ENCODE measurements at regions not wholly inside any gene's neighbourhood (a gene's known extent, or its start where the extent isn't known, plus 50 kb on each side); places are given as distances from the start of the nearest gene placed in this dataset.

- no peaks in the 10 kb centered on the region for H3K9me3 ChIP-seq
- H3K27me3 ChIP-seq = no peaks in the 10 kb centered on the region
- no peak overlapping the region for H3K27ac ChIP-seq
- H3K4me1 ChIP-seq = no peaks in the 10 kb centered on the region
- no peak overlapping the region for H3K4me3 ChIP-seq
- no peaks in the 10 kb centered on the region for H3K36me3 ChIP-seq
- TF ChIP-seq CTCF (IDR thresholded peaks at IDR 0.05) = no peak
- no peak for DNase-seq (ENCODE audit: low spot score)
Observed at GRCh38 chr17:22460461-22461063, 768.2 kb downstream of the KCNJ18 start.

- H3K4me1 ChIP-seq = no peaks in the 10 kb centered on the region
- TF ChIP-seq CTCF (IDR thresholded peaks at IDR 0.05) = no peak
- no peak for DNase-seq (ENCODE audit: low spot score)
- H3K4me3 ChIP-seq = no peak overlapping the region
- H3K27me3 ChIP-seq = no peaks in the 10 kb centered on the region
- no peak overlapping the region for H3K27ac ChIP-seq
- H3K9me3 ChIP-seq = no peaks in the 10 kb centered on the region
- no peaks in the 10 kb centered on the region for H3K36me3 ChIP-seq
Observed at GRCh38 chr17:22461460-22462145, 769.3 kb downstream of the KCNJ18 start.

- H3K9me3 ChIP-seq = no peaks in the 10 kb centered on the region
- H3K27me3 ChIP-seq = no peaks in the 10 kb centered on the region
- no peaks in the 10 kb centered on the region for H3K4me1 ChIP-seq
- TF ChIP-seq CTCF (IDR thresholded peaks at IDR 0.05) = no peak
- H3K27ac ChIP-seq = no peak overlapping the region
- H3K4me3 ChIP-seq = no peak overlapping the region
- DNase-seq (ENCODE audit: low spot score) = no peak
- no peaks in the 10 kb centered on the region for H3K36me3 ChIP-seq
Observed at GRCh38 chr17:22462461-22462860, 770.1 kb downstream of the KCNJ18 start.

GRCh38 chr17:22463110-22463850 lies 771.0 kb downstream of the KCNJ18 start:
- Histone ChIP-seq H3K4me3 (no peak overlapping the region), H3K27ac (no peak overlapping the region), H3K36me3 (no peaks in the 10 kb centered on the region), H3K27me3 (no peaks in the 10 kb centered on the region), H3K4me1 (no peaks in the 10 kb centered on the region), H3K9me3 (no peaks in the 10 kb centered on the region)
- no peak for TF ChIP-seq CTCF (IDR thresholded peaks at IDR 0.05)
- DNase-seq (ENCODE audit: low spot score) = no peak

GRCh38 chr17:22464041-22464440 lies 771.7 kb downstream of the KCNJ18 start:
- no peak for TF ChIP-seq CTCF (IDR thresholded peaks at IDR 0.05)
- no peaks in the 10 kb centered on the region for H3K27me3 ChIP-seq
- H3K36me3 ChIP-seq = no peaks in the 10 kb centered on the region
- no peaks in the 10 kb centered on the region for H3K4me1 ChIP-seq
- no peak overlapping the region for H3K27ac ChIP-seq
- H3K9me3 ChIP-seq = no peaks in the 10 kb centered on the region
- H3K4me3 ChIP-seq = no peak overlapping the region
- DNase-seq (ENCODE audit: low spot score) = no peak
